K562 (cell line): ENCODE measurements at regions not wholly inside any gene's neighbourhood (a gene's known extent, or its start where the extent isn't known, plus 50 kb on each side); places are given as distances from the start of the nearest gene placed in this dataset.

Source experiments
- ARID1B ChIP-seq: fragments of 450-650 bp; IDR thresholded peaks from 2 replicates; pipeline ENCODE4 v1.6.1; 2016; ENCODE audit warnings: antibody characterized with exemption, mild to moderate bottlenecking, inconsistent platforms
- ATF1 ChIP-seq, 2 experiments: fragments of 450-650 bp in 1 of 2; IDR thresholded peaks; 2 replicates each; pipeline ENCODE4 v1.6.1; 2016; ENCODE audit warnings: missing compliant biosample characterization in 1 of 2, missing genetic modification characterization in 1 of 2
- CBFA2T2 ChIP-seq: fragments of 450-650 bp; conservative IDR thresholded peaks from 2 replicates; pipeline ENCODE4 v1.6.1; 2017; ENCODE audit warnings: mild to moderate bottlenecking
- CBFA2T3 ChIP-seq: fragments of 450-650 bp; IDR thresholded peaks from 2 replicates; pipeline ENCODE4 v1.6.1; 2017
- CSDE1 ChIP-seq, 2 experiments: fragments of 450-650 bp; IDR thresholded peaks; 2 replicates each; pipeline ENCODE4 v1.6.1; 2016; ENCODE audit warnings: mild to moderate bottlenecking in 1 of 2
- FIP1L1 ChIP-seq: fragments of 200-400 bp; formaldehyde crosslinking; IDR thresholded peaks from 2 replicates; pipeline ENCODE4 v1.6.1; 2018; ENCODE audit warnings: mild to moderate bottlenecking, low read depth, low read length; ENCODE audit not compliant: poor library complexity, severe bottlenecking
- KDM5B ChIP-seq: fragments of 200-600 bp; sonication (generic); IDR thresholded peaks from 2 replicates; pipeline ENCODE4 v1.6.1; 2012; ENCODE audit warnings: low read depth, mild to moderate bottlenecking, moderate library complexity, low read length, control low read depth, inconsistent platforms; ENCODE audit not compliant: insufficient replicate concordance
- KLF6 ChIP-seq: fragments of 250-450 bp; sonication (Bioruptor Pico); IDR thresholded peaks from 2 replicates; pipeline ENCODE4 v1.4.0; 2020; ENCODE audit warnings: mild to moderate bottlenecking, moderate library complexity, borderline replicate concordance
- LEF1 ChIP-seq: fragments of 450-650 bp; IDR thresholded peaks from 2 replicates; pipeline ENCODE4 v1.6.1; 2016; ENCODE audit warnings: mild to moderate bottlenecking
- MIER1 ChIP-seq: fragments of 450-650 bp; IDR thresholded peaks from 2 replicates; pipeline ENCODE4 v1.6.1; 2016; ENCODE audit warnings: antibody characterized with exemption, mild to moderate bottlenecking, low read depth
- NCOA6 ChIP-seq: fragments of 450-650 bp; IDR thresholded peaks from 2 replicates; pipeline ENCODE4 v1.6.1; 2017; ENCODE audit warnings: mild to moderate bottlenecking
- NR2C1 ChIP-seq, 2 experiments: fragments of 450-650 bp; IDR thresholded peaks; 2 replicates each; pipeline ENCODE4 v1.6.1; 2017; ENCODE audit warnings: mild to moderate bottlenecking in 2 of 2, antibody characterized with exemption in 1 of 2, inconsistent platforms in 1 of 2, missing compliant biosample characterization in 1 of 2, missing genetic modification characterization in 1 of 2
- NR4A1 ChIP-seq, 2 experiments: fragments of 250-450 bp in 1 of 2; fragments of 450-650 bp in 1 of 2; sonication (Bioruptor Pico) in 1 of 2; IDR thresholded peaks; 2 replicates each; pipeline versions ENCODE4 v1.4.0 to v1.6.1; 2016 to 2020; ENCODE audit warnings: mild to moderate bottlenecking in 2 of 2, missing compliant biosample characterization in 1 of 2, missing genetic modification characterization in 1 of 2, moderate library complexity in 1 of 2
- PML ChIP-seq: IDR thresholded peaks from 2 replicates; pipeline ENCODE4 v1.6.1; 2012; ENCODE audit warnings: low read length, inconsistent platforms
- POLR3G ChIP-seq: IDR thresholded peaks from 2 replicates; pipeline ENCODE4 v1.6.1; 2011; ENCODE audit not compliant: insufficient read length, insufficient replicate concordance; ENCODE audit errors: extremely low read depth
- SIX5 ChIP-seq, 2 experiments: IDR thresholded peaks; 2 replicates each; pipeline ENCODE4 v1.6.1; 2011; ENCODE audit warnings: low read length in 2 of 2, borderline replicate concordance in 1 of 2, low read depth in 1 of 2, mild to moderate bottlenecking in 1 of 2, moderate library complexity in 1 of 2; ENCODE audit not compliant: insufficient read depth in 1 of 2
- SMARCA4 ChIP-seq: fragments of 450-650 bp; IDR thresholded peaks from 2 replicates; pipeline ENCODE4 v1.6.1; 2016
- SMARCC2 ChIP-seq: fragments of 450-650 bp; IDR thresholded peaks from 2 replicates; pipeline ENCODE4 v1.6.1; 2017; ENCODE audit warnings: antibody characterized with exemption, moderate library complexity, mild to moderate bottlenecking, low read depth
- SOX6 ChIP-seq: fragments of 450-650 bp; IDR thresholded peaks from 2 replicates; pipeline ENCODE4 v1.6.1; 2014; ENCODE audit warnings: mild to moderate bottlenecking
- TCF3 ChIP-seq: sonication (generic); formaldehyde crosslinking; IDR thresholded peaks from 2 replicates; pipeline ENCODE4 v1.4.0; 2020; ENCODE audit warnings: mild to moderate bottlenecking, missing genetic modification reagents
- TEAD2 ChIP-seq: fragments of 450-650 bp; IDR thresholded peaks from 2 replicates; pipeline ENCODE4 v1.6.1; 2016; ENCODE audit warnings: missing genetic modification characterization, control low read depth, missing compliant biosample characterization
- TEAD4 ChIP-seq, 2 experiments: sonication (generic) in 1 of 2; formaldehyde crosslinking in 1 of 2; IDR thresholded peaks; 2 replicates each; pipeline versions ENCODE4 v1.6.1 to v1.8.0; 2012 to 2022; ENCODE audit warnings: borderline replicate concordance in 1 of 2, inconsistent platforms in 1 of 2, low read length in 1 of 2, mild to moderate bottlenecking in 1 of 2, missing genetic modification reagents in 1 of 2
- WHSC1 ChIP-seq: IDR thresholded peaks from one replicate; pipeline ENCODE4 v1.6.1; 2012; ENCODE audit warnings: low read length, control low read depth, inconsistent platforms
- YY1 ChIP-seq, 3 experiments: IDR thresholded peaks; 2 replicates each; pipeline ENCODE4 v1.6.1; 2011; ENCODE audit warnings: low read length in 2 of 3, mild to moderate bottlenecking in 2 of 3, moderate library complexity in 2 of 3, borderline replicate concordance in 1 of 3, control low read depth in 1 of 3, low read depth in 1 of 3; ENCODE audit not compliant: insufficient read depth in 3 of 3, insufficient replicate concordance in 2 of 3, control insufficient read depth in 1 of 3, insufficient read length in 1 of 3; ENCODE audit errors: extremely low read depth in 1 of 3
- ZBTB1 ChIP-seq: sonication (generic); formaldehyde crosslinking; IDR thresholded peaks from 2 replicates; pipeline ENCODE4 v1.8.1; 2023; ENCODE audit warnings: missing genetic modification reagents, low read depth, mild to moderate bottlenecking, borderline replicate concordance
- ZNF23 ChIP-seq: fragments of 250-450 bp; sonication (Bioruptor Pico); IDR thresholded peaks from 2 replicates; pipeline ENCODE4 v1.4.0; 2020; ENCODE audit warnings: mild to moderate bottlenecking
- ZNF449 ChIP-seq: fragments of 250-450 bp; sonication (Bioruptor Pico); IDR thresholded peaks from 2 replicates; pipeline ENCODE4 v1.8.0; 2022; ENCODE audit warnings: moderate library complexity, mild to moderate bottlenecking, inconsistent platforms
- TF ChIP-seq, protein P1 (sequence below), 2 experiments: IDR thresholded peaks; 2 replicates each; pipeline ENCODE4 v1.6.1; 2011; ENCODE audit warnings: borderline replicate concordance in 1 of 2, control low read depth in 1 of 2, low read depth in 1 of 2, low read length in 1 of 2, mild to moderate bottlenecking in 1 of 2, mixed read lengths in 1 of 2, moderate library complexity in 1 of 2; ENCODE audit not compliant: insufficient read depth in 1 of 2, insufficient read length in 1 of 2, poor library complexity in 1 of 2, severe bottlenecking in 1 of 2; ENCODE audit errors: extremely low read depth in 1 of 2

DNA sequence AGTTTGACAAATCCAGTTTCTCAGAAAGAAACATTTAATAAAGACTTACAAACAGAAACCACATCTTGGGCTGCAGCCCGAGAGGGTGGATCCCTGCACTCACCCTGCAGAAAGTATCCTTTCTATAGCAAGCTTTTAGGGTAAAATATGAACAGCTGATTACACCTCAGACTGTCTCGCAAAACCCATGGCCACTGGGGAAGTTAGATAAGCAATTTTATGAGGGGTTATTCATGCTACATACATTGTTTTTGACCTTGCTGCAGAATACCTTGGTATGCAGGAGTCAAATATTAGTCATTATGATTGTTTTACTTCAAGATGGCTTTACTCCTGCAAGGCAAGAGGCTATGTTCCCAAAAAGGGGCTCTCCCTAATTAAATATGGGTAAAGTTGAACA lies 126.9 kb downstream of the OR2B2 start (continued):
- no peak for TF ChIP-seq ZNF449 (CRISPR knock-in tag)
- TF ChIP-seq, protein P1, sequence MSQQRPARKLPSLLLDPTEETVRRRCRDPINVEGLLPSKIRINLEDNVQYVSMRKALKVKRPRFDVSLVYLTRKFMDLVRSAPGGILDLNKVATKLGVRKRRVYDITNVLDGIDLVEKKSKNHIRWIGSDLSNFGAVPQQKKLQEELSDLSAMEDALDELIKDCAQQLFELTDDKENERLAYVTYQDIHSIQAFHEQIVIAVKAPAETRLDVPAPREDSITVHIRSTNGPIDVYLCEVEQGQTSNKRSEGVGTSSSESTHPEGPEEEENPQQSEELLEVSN (IDR thresholded peaks at IDR 0.05; ENCODE audit: borderline replicate concordance in 1 of 2, extremely low read depth in 1 of 2, insufficient read depth in 1 of 2, insufficient read length in 1 of 2, low read depth in 1 of 2, low read length in 1 of 2, poor library complexity in 1 of 2, severe bottlenecking in 1 of 2): no peak
- no peak for TF ChIP-seq ATF1 (CRISPR knock-in tag; IDR thresholded peaks at IDR 0.05)
- no peak for TF ChIP-seq ATF1 (tag; IDR thresholded peaks at IDR 0.05)
- TF ChIP-seq NR4A1 (CRISPR knock-in tag; IDR thresholded peaks at IDR 0.05): no peak
- no peak for TF ChIP-seq NR4A1 (tag; IDR thresholded peaks at IDR 0.05)
- TF ChIP-seq SIX5 (IDR thresholded peaks at IDR 0.05; ENCODE audit: borderline replicate concordance in 1 of 2, insufficient read depth in 1 of 2, low read depth in 1 of 2, low read length in 2 of 2): no peak
- TF ChIP-seq ZNF23: no peak
- TF ChIP-seq ARID1B: peak; percentile 64
- TF ChIP-seq WHSC1: no peak
- TF ChIP-seq ZBTB1 (CRISPR knock-in tag): no peak
- no peak for TF ChIP-seq MIER1
- TF ChIP-seq TEAD4 (IDR thresholded peaks at IDR 0.05; ENCODE audit: low read length): peak; percentile 81
- TF ChIP-seq TEAD4 (CRISPR knock-in tag; IDR thresholded peaks at IDR 0.05; ENCODE audit: borderline replicate concordance): no peak
- peak; percentile 81 for TF ChIP-seq TCF3 (CRISPR knock-in tag)
- TF ChIP-seq KLF6: no peak
- peak; percentile 76 for TF ChIP-seq CBFA2T3
- no peak for TF ChIP-seq NR2C1 (IDR thresholded peaks at IDR 0.05)
- no peak for TF ChIP-seq NR2C1 (tag; IDR thresholded peaks at IDR 0.05)
- TF ChIP-seq YY1 (IDR thresholded peaks at IDR 0.05; ENCODE audit: borderline replicate concordance in 1 of 3, control insufficient read depth in 1 of 3, extremely low read depth in 1 of 3, insufficient read depth in 3 of 3, insufficient read length in 1 of 3, insufficient replicate concordance in 2 of 3, low read depth in 1 of 3, low read length in 2 of 3): peak in 1 of 3 experiments; percentile 4
- peak; percentile 30; the same call in 1 of the 2 replicates for TF ChIP-seq PML
- no peak for TF ChIP-seq POLR3G
- TF ChIP-seq SOX6: peak; percentile 79
- TF ChIP-seq FIP1L1: no peak
- no peak for TF ChIP-seq NCOA6
- peak; percentile 50 for TF ChIP-seq CBFA2T2
- peak; percentile 10; the same call in 1 of the 2 replicates for TF ChIP-seq SMARCA4
- no peak for TF ChIP-seq LEF1
- TF ChIP-seq KDM5B: no peak
- TF ChIP-seq SMARCC2: 0 out of 2 replicates have a peak, but pooled peaks have one; percentile 9
- TF ChIP-seq TEAD2: peak; percentile 13; the same call in 1 of the 2 replicates
- no peak for TF ChIP-seq CSDE1 (IDR thresholded peaks at IDR 0.05)
